ENCODE measurements at regions not wholly inside any gene's neighbourhood (a gene's known extent, or its start where the extent isn't known, plus 50 kb on each side); places are given as distances from the start of the nearest gene placed in this dataset.

DNA sequence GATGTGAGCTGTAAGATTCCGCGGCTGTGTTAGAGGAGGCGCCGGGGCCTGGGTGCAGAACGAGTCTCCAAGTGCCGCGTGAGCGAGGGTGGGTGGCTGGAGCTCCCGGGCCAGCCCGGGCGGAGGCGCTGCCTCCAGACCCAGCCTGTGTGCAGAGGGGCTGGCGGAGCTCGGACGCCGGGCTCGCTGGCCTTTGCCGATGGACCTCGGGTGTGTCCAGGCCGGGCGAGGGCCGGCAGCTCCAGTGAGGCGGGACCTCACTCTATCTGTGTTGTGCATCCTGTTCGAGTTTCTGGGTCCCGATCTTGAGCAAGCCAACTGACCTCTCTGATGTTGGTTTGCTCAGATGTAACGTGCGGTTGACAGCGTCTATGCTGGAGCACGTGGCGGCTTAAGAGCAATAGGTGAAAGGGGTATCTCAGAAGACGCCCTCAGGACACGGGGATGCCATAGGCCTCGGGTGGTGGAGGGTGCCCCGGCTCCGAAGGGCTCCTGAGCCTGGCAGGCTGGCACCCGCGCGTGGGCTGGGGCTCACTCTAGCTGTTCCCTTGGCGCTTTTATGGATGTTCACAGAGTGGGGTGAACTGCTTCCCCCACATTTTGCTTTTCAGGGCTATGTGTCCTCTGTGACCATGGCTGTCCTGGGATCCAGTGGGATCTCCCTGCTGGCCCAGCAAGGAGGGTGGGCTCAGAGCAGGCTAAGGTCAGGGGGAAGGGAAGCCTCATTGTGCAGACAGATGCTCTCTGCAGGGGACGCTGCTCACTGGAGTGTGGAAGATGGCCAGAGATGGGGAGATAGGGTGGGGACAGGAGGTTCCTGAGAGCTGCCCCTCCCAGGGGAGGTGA is 69.8 kb downstream of the MRPL36 start:
- H3K9me3 Mint-ChIP-seq (ENCODE audit: low read depth), result no peaks in the 10 kb centered on the region
- ChIA-PET CTCF (no interaction called here), POLR2A (interaction anchor here (0.6 kb wide), 1 partner anchor 103 kb away, joined by 3 read pairs; no protein-coding TSS in a partner anchor)
- no peaks in the 10 kb centered on the region for H3K36me3 Mint-ChIP-seq (ENCODE audit: low read depth)
- no peak overlapping the region for H3K4me3 Mint-ChIP-seq
- H3K4me1 Mint-ChIP-seq, result no peaks in the 10 kb centered on the region
- H3K27ac Mint-ChIP-seq, result no peak overlapping the region
- no peaks in the 10 kb centered on the region for H3K27me3 Mint-ChIP-seq
- DNase-seq, result no peak
- intact Hi-C loops (cut with DNase I, micrococcal nuclease), result no loop called here
- ATAC-seq, result no peak

- intact Hi-C loops (cut with DNase I, micrococcal nuclease), result no loop called here
- no peaks in the 10 kb centered on the region for H3K4me1 Mint-ChIP-seq
- H3K4me3 Mint-ChIP-seq, result no peak overlapping the region
- ChIA-PET POLR2A (no interaction called here), CTCF (no interaction called here)
- ATAC-seq (no peak), DNase-seq (no peak)
- H3K27ac Mint-ChIP-seq, result no peak overlapping the region
- H3K36me3 Mint-ChIP-seq (ENCODE audit: low read depth), result no peaks in the 10 kb centered on the region
- no peaks in the 10 kb centered on the region for H3K9me3 Mint-ChIP-seq (ENCODE audit: low read depth)
- no peaks in the 10 kb centered on the region for H3K27me3 Mint-ChIP-seq
Measured at GRCh38 chr5:1728846-1729245, 70.8 kb downstream of the MRPL36 start.

GRCh38 chr5:1727571-1727970 is 72.1 kb downstream of the MRPL36 start:
- no peak for ATAC-seq
- DNase-seq, result no peak
- no peaks in the 10 kb centered on the region for H3K9me3 Mint-ChIP-seq (ENCODE audit: low read depth)
- no peak overlapping the region for H3K4me3 Mint-ChIP-seq
- POLR2A ChIA-PET, result no interaction called here
- no peaks in the 10 kb centered on the region for H3K4me1 Mint-ChIP-seq
- H3K27me3 Mint-ChIP-seq, result peaks cover 4% of the 10 kb centered on the region
- CTCF ChIA-PET, result no interaction called here
- intact Hi-C loops (cut with DNase I, micrococcal nuclease), result no loop called here
- no peak overlapping the region for H3K27ac Mint-ChIP-seq
- no peaks in the 10 kb centered on the region for H3K36me3 Mint-ChIP-seq (ENCODE audit: low read depth)

- no peak for DNase-seq
- POLR2A ChIA-PET, result no interaction called here
- CTCF ChIA-PET, result no interaction called here
- no peak overlapping the region for H3K4me3 Mint-ChIP-seq
- no peaks in the 10 kb centered on the region for H3K4me1 Mint-ChIP-seq
- ATAC-seq, result no peak
- H3K9me3 Mint-ChIP-seq (ENCODE audit: low read depth), result no peaks in the 10 kb centered on the region
- H3K27ac Mint-ChIP-seq, result no peak overlapping the region
- intact Hi-C loops (cut with DNase I, micrococcal nuclease), result no loop called here
- no peaks in the 10 kb centered on the region for H3K36me3 Mint-ChIP-seq (ENCODE audit: low read depth)
- peaks cover 4% of the 10 kb centered on the region for H3K27me3 Mint-ChIP-seq
Measured at GRCh38 chr5:1726956-1727355, 72.7 kb downstream of the MRPL36 start.

DNA sequence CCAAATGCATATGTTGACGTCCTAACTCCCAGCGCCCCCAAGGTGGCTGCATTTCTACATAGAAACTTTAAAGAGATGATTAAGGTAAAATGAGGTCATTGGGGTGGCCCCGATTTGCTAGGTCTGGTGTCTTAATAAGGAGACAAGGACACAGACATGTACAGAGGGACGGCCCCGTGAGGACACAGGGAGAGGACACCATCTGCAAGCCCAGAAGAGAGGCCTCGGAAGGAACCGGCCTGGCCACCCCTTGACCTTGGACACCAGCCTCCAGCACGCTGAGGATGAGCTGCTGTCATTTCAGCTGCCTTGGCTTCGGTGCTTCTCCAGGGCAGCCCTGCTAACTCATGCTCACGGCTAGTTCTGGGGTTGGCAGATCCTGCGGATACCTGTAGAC is 73.2 kb downstream of the MRPL36 start:
- H3K36me3 Mint-ChIP-seq (ENCODE audit: low read depth), result no peaks in the 10 kb centered on the region
- intact Hi-C loops (cut with DNase I, micrococcal nuclease), result no loop called here
- no peaks in the 10 kb centered on the region for H3K4me1 Mint-ChIP-seq
- no peaks in the 10 kb centered on the region for H3K9me3 Mint-ChIP-seq (ENCODE audit: low read depth)
- CTCF ChIA-PET, result no interaction called here
- POLR2A ChIA-PET, result no interaction called here
- ATAC-seq (no peak), DNase-seq (no peak)
- H3K27me3 Mint-ChIP-seq, result peaks cover 4% of the 10 kb centered on the region
- H3K27ac Mint-ChIP-seq, result no peak overlapping the region
- H3K4me3 Mint-ChIP-seq, result no peak overlapping the region

GRCh38 chr5:1725641-1726468 is 73.8 kb downstream of the MRPL36 start:
- Mint-ChIP-seq H3K36me3 (ENCODE audit: low read depth) (no peaks in the 10 kb centered on the region), H3K4me3 (no peak overlapping the region), H3K9me3 (ENCODE audit: low read depth) (no peaks in the 10 kb centered on the region), H3K4me1 (no peaks in the 10 kb centered on the region), H3K27me3 (peaks cover 4% of the 10 kb centered on the region), H3K27ac (no peak overlapping the region)
- ChIA-PET CTCF (no interaction called here), POLR2A (no interaction called here)
- DNase-seq, result no peak
- ATAC-seq, result no peak
- intact Hi-C loops (cut with DNase I, micrococcal nuclease), result no loop called here

- Mint-ChIP-seq H3K9me3 (ENCODE audit: low read depth) (no peaks in the 10 kb centered on the region), H3K36me3 (ENCODE audit: low read depth) (no peaks in the 10 kb centered on the region), H3K27me3 (peaks cover 4% of the 10 kb centered on the region), H3K4me1 (no peaks in the 10 kb centered on the region), H3K27ac (no peak overlapping the region), H3K4me3 (peak overlapping the region; percentile 35)
- peak; percentile 73 for ATAC-seq
- intact Hi-C loops (cut with DNase I, micrococcal nuclease), result no loop called here
- POLR2A ChIA-PET, result no interaction called here
- CTCF ChIA-PET, result interaction anchor here (0.8 kb wide), 1 partner anchor 270 kb away, joined by 3 read pairs; no protein-coding TSS in a partner anchor
- peak; percentile 30 for DNase-seq
Measured at GRCh38 chr5:1724822-1725602, 74.6 kb downstream of the MRPL36 start.

GRCh38 chr5:1723957-1724821 is 75.4 kb downstream of the MRPL36 start:
- H3K4me3 Mint-ChIP-seq, result no peak overlapping the region
- no peak overlapping the region for H3K27ac Mint-ChIP-seq
- ChIA-PET POLR2A (no interaction called here), CTCF (no interaction called here)
- DNase-seq (no peak), ATAC-seq (peak; percentile 49)
- H3K4me1 Mint-ChIP-seq, result no peaks in the 10 kb centered on the region
- intact Hi-C loops (cut with DNase I, micrococcal nuclease), result no loop called here
- H3K9me3 Mint-ChIP-seq (ENCODE audit: low read depth), result peaks cover 7% of the 10 kb centered on the region
- peaks cover 4% of the 10 kb centered on the region for H3K27me3 Mint-ChIP-seq
- no peaks in the 10 kb centered on the region for H3K36me3 Mint-ChIP-seq (ENCODE audit: low read depth)

- H3K4me3 Mint-ChIP-seq, result no peak overlapping the region
- H3K9me3 Mint-ChIP-seq (ENCODE audit: low read depth), result peaks cover 13% of the 10 kb centered on the region
- no peak for DNase-seq
- H3K4me1 Mint-ChIP-seq, result no peaks in the 10 kb centered on the region
- intact Hi-C loops (cut with DNase I, micrococcal nuclease), result no loop called here
- no peaks in the 10 kb centered on the region for H3K36me3 Mint-ChIP-seq (ENCODE audit: low read depth)
- ChIA-PET POLR2A (no interaction called here), CTCF (no interaction called here)
- H3K27me3 Mint-ChIP-seq, result peaks cover 4% of the 10 kb centered on the region
- no peak for ATAC-seq
- no peak overlapping the region for H3K27ac Mint-ChIP-seq
Measured at GRCh38 chr5:1723476-1723875, 76.2 kb downstream of the MRPL36 start.

- Mint-ChIP-seq H3K4me1 (no peaks in the 10 kb centered on the region), H3K36me3 (ENCODE audit: low read depth) (no peaks in the 10 kb centered on the region)
Measured at GRCh38 chr5:1722877-1723276, 76.8 kb downstream of the MRPL36 start.

More at GRCh38 chr5:1722877-1723276, 76.8 kb downstream of the MRPL36 start:
- H3K9me3 Mint-ChIP-seq (ENCODE audit: low read depth), result peaks cover 16% of the 10 kb centered on the region
- CTCF ChIA-PET, result no interaction called here
- intact Hi-C loops (cut with DNase I, micrococcal nuclease), result no loop called here
- H3K27ac Mint-ChIP-seq, result no peak overlapping the region
- H3K27me3 Mint-ChIP-seq, result peaks cover 4% of the 10 kb centered on the region
- ATAC-seq (no peak), DNase-seq (no peak)
- H3K4me3 Mint-ChIP-seq, result no peak overlapping the region
- POLR2A ChIA-PET, result no interaction called here

Data from activated CD4-positive, alpha-beta T cell treated with anti-CD3 and anti-CD28 coated beads for 36 hours (primary cell).